ENCODE measurements at regions not wholly inside any gene's neighbourhood (a gene's known extent, or its start where the extent isn't known, plus 50 kb on each side); places are given as distances from the start of the nearest gene placed in this dataset.

DNA sequence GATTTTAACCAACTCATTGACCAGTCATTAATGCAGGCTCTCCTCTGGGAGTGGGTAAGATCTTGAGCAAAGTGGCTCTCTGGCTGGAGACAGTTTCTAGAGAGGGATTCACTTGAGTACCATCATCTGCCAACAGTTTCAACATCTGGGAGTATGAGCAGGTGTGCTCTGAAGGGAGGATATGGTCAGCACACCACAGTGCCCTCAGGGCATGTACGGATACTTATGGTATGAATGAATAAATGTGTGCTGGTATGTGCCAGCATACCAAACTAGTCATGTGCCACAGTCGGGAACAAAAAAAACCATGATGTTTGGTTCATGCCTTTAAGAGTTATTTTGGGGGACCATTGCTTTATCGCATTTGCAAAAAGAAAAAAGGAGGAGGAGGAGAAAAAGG, 1197.5 kb upstream of the TENM4 start:
- no peaks in the 10 kb centered on the region for H3K79me1 ChIP-seq (ENCODE audit: low read length)
- H3K4ac ChIP-seq (ENCODE audit: low read depth, low read length), result no peak overlapping the region
- no peak overlapping the region for H2BK12ac ChIP-seq (ENCODE audit: low read length)
- no peak overlapping the region for H3K9ac ChIP-seq (ENCODE audit: low read length)
- no peak overlapping the region for H3K23ac ChIP-seq (ENCODE audit: low read length)
- H3K27ac ChIP-seq (ENCODE audit: low read depth, low read length), result no peak overlapping the region
- no peak overlapping the region for H2AK5ac ChIP-seq (ENCODE audit: low read length)
- no peak overlapping the region for H2BK5ac ChIP-seq (ENCODE audit: low read depth, low read length, poor library complexity)
- WGBS (ENCODE audit: extremely low coverage, insufficient coverage, insufficient read length), result no CpG with 5 or more reads among the region's 3 CpGs
- H2AFZ ChIP-seq (ENCODE audit: insufficient read depth, low read length, poor library complexity), result no peak overlapping the region
- H3K14ac ChIP-seq (ENCODE audit: low read length), result no peak overlapping the region
- no peaks in the 10 kb centered on the region for H3K27me3 ChIP-seq (ENCODE audit: insufficient read depth, low read length)
- H3K4me3 ChIP-seq (ENCODE audit: low read depth, low read length), result no peak overlapping the region
- no peaks in the 10 kb centered on the region for H3K4me1 ChIP-seq (ENCODE audit: control insufficient read depth in 1 of 2, insufficient read depth in 2 of 2, low read length in 2 of 2)
- no peaks in the 10 kb centered on the region for H3K36me3 ChIP-seq (ENCODE audit: control insufficient read depth in 1 of 2, insufficient read depth in 2 of 2, low read length in 2 of 2)
- H4K8ac ChIP-seq (ENCODE audit: low read depth, low read length), result no peak overlapping the region
- H3K4me2 ChIP-seq (ENCODE audit: low read length), result no peak overlapping the region
- no peak overlapping the region for H4K91ac ChIP-seq (ENCODE audit: low read depth, low read length)
- H3K9me3 ChIP-seq (ENCODE audit: insufficient read depth, low read depth, low read length), result no peaks in the 10 kb centered on the region
- H3K79me2 ChIP-seq (ENCODE audit: control insufficient read depth, insufficient read depth, low read length, poor library complexity), result no peaks in the 10 kb centered on the region
- H3K18ac ChIP-seq (ENCODE audit: low read length), result no peak overlapping the region
- H2BK120ac ChIP-seq (ENCODE audit: insufficient read depth, low read length, poor library complexity), result no peak overlapping the region
- H4K12ac ChIP-seq (ENCODE audit: low read depth, low read length), result no peak overlapping the region
- DNase-seq, result peak; percentile 42 to 64

DNA sequence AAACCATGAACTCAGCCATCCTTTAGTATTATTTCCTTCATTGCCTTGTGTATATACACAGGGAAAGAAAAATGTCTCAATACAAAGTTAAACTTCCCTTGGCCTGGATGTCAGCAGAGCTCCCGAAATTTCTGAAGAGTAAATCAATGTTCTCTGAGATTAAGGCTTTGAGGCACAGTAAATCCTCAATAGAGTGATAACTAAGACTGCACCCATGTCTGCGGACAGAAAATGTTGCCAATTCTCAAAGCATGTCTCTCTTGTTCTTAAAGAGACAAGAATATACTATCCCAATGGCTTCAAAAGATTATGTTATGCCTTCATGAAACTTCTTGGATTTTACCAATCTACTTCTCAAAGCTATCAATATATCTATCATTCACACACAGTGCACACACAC, 1196.7 kb upstream of the TENM4 start:
- no peaks in the 10 kb centered on the region for H3K9me3 ChIP-seq (ENCODE audit: insufficient read depth, low read depth, low read length)
- no peak overlapping the region for H3K4me2 ChIP-seq (ENCODE audit: low read length)
- H4K8ac ChIP-seq (ENCODE audit: low read depth, low read length), result no peak overlapping the region
- H2BK5ac ChIP-seq (ENCODE audit: low read depth, low read length, poor library complexity), result no peak overlapping the region
- no peak overlapping the region for H4K12ac ChIP-seq (ENCODE audit: low read depth, low read length)
- no peaks in the 10 kb centered on the region for H3K27me3 ChIP-seq (ENCODE audit: insufficient read depth, low read length)
- no CpG with 5 or more reads among the region's 2 CpGs for WGBS (ENCODE audit: extremely low coverage, insufficient coverage, insufficient read length)
- no peak overlapping the region for H4K91ac ChIP-seq (ENCODE audit: low read depth, low read length)
- H3K14ac ChIP-seq (ENCODE audit: low read length), result no peak overlapping the region
- H3K27ac ChIP-seq (ENCODE audit: low read depth, low read length), result no peak overlapping the region
- no peak overlapping the region for H3K18ac ChIP-seq (ENCODE audit: low read length)
- no peak overlapping the region for H3K4me3 ChIP-seq (ENCODE audit: low read depth, low read length)
- H3K79me2 ChIP-seq (ENCODE audit: control insufficient read depth, insufficient read depth, low read length, poor library complexity), result no peaks in the 10 kb centered on the region
- H2AK5ac ChIP-seq (ENCODE audit: low read length), result no peak overlapping the region
- DNase-seq, result no peak
- no peaks in the 10 kb centered on the region for H3K36me3 ChIP-seq (ENCODE audit: control insufficient read depth in 1 of 2, insufficient read depth in 2 of 2, low read length in 2 of 2)
- H2AFZ ChIP-seq (ENCODE audit: insufficient read depth, low read length, poor library complexity), result no peak overlapping the region
- H3K9ac ChIP-seq (ENCODE audit: low read length), result no peak overlapping the region
- no peaks in the 10 kb centered on the region for H3K79me1 ChIP-seq (ENCODE audit: low read length)
- H2BK12ac ChIP-seq (ENCODE audit: low read length), result no peak overlapping the region
- H3K4me1 ChIP-seq (ENCODE audit: control insufficient read depth in 1 of 2, insufficient read depth in 2 of 2, low read length in 2 of 2), result no peaks in the 10 kb centered on the region
- no peak overlapping the region for H3K4ac ChIP-seq (ENCODE audit: low read depth, low read length)
- no peak overlapping the region for H3K23ac ChIP-seq (ENCODE audit: low read length)
- H2BK120ac ChIP-seq (ENCODE audit: insufficient read depth, low read length, poor library complexity), result no peak overlapping the region

DNA sequence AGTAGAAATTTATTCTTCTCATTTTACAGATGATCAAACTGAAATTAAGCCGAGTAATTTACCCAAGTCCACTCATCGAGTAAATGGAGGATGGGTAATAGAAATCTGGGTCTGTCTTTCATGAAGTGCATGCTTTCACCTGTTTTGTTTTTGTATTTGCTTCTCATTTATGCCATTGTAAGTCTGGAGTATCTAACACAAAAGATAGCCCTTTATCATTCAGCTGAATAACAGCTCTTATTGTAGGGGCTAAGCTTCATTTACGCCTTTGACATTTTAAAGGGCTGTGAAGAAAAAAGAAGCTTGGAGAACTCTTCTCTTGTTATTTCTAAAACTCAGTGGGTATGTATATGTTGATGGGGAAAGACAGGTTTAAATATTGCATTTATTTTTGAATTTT, 1196.2 kb upstream of the TENM4 start:
- no peaks in the 10 kb centered on the region for H3K79me1 ChIP-seq (ENCODE audit: low read length)
- no peak overlapping the region for H3K4me2 ChIP-seq (ENCODE audit: low read length)
- H3K36me3 ChIP-seq (ENCODE audit: control insufficient read depth in 1 of 2, insufficient read depth in 2 of 2, low read length in 2 of 2), result no peaks in the 10 kb centered on the region
- no peaks in the 10 kb centered on the region for H3K27me3 ChIP-seq (ENCODE audit: insufficient read depth, low read length)
- peaks cover 2 to 3% of the 10 kb centered on the region in 2 experiments for H3K4me1 ChIP-seq (ENCODE audit: control insufficient read depth in 1 of 2, insufficient read depth in 2 of 2, low read length in 2 of 2)
- H3K4me3 ChIP-seq (ENCODE audit: low read depth, low read length), result no peak overlapping the region
- whole genome bisulfite sequencing (ENCODE audit: extremely low coverage, insufficient coverage, insufficient read length), result no CpG with 5 or more reads among the region's 3 CpGs
- H2BK120ac ChIP-seq (ENCODE audit: insufficient read depth, low read length, poor library complexity), result no peak overlapping the region
- H3K18ac ChIP-seq (ENCODE audit: low read length), result no peak overlapping the region
- no peaks in the 10 kb centered on the region for H3K9me3 ChIP-seq (ENCODE audit: insufficient read depth, low read depth, low read length)
- H2BK5ac ChIP-seq (ENCODE audit: low read depth, low read length, poor library complexity), result no peak overlapping the region
- no peak overlapping the region for H4K12ac ChIP-seq (ENCODE audit: low read depth, low read length)
- H3K79me2 ChIP-seq (ENCODE audit: control insufficient read depth, insufficient read depth, low read length, poor library complexity), result no peaks in the 10 kb centered on the region
- no peak overlapping the region for H3K23ac ChIP-seq (ENCODE audit: low read length)
- H4K8ac ChIP-seq (ENCODE audit: low read depth, low read length), result no peak overlapping the region
- no peak for DNase-seq
- no peak overlapping the region for H2AFZ ChIP-seq (ENCODE audit: insufficient read depth, low read length, poor library complexity)
- H2AK5ac ChIP-seq (ENCODE audit: low read length), result no peak overlapping the region
- H3K4ac ChIP-seq (ENCODE audit: low read depth, low read length), result no peak overlapping the region
- no peak overlapping the region for H3K27ac ChIP-seq (ENCODE audit: low read depth, low read length)
- no peak overlapping the region for H3K14ac ChIP-seq (ENCODE audit: low read length)
- no peak overlapping the region for H4K91ac ChIP-seq (ENCODE audit: low read depth, low read length)
- H2BK12ac ChIP-seq (ENCODE audit: low read length), result no peak overlapping the region
- H3K9ac ChIP-seq (ENCODE audit: low read length), result no peak overlapping the region

DNA sequence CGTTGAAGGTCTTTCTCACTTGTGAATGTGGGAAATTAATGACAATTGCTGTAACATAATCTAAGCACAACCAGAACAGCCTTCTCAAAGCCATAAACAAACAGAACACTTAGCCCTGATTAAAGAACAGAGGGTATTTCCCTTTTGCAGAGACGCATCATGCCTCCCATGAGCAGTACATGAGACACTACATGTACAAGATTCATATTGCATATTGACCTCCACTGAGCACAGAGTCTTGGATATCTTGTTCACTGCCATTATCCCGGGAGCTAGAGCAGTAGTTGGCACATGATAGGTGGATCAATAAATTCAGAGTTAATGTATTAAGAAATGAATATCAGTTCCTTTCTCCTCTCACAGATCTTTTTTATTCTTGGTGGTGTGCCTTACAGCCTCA, 1194.3 kb upstream of the TENM4 start:
- WGBS (ENCODE audit: extremely low coverage, insufficient coverage, insufficient read length), result no CpG with 5 or more reads among the region's 3 CpGs
- Histone ChIP-seq H3K4me1 (ENCODE audit: control insufficient read depth in 1 of 2, insufficient read depth in 2 of 2, low read length in 2 of 2) (peaks cover 2 to 3% of the 10 kb centered on the region in 2 experiments), H3K79me1 (ENCODE audit: low read length) (no peaks in the 10 kb centered on the region), H2BK12ac (ENCODE audit: low read length) (no peak overlapping the region), H3K23ac (ENCODE audit: low read length) (no peak overlapping the region), H3K4ac (ENCODE audit: low read depth, low read length) (no peak overlapping the region), H3K18ac (ENCODE audit: low read length) (no peak overlapping the region), H3K9me3 (ENCODE audit: insufficient read depth, low read depth, low read length) (no peaks in the 10 kb centered on the region), H3K27me3 (ENCODE audit: insufficient read depth, low read length) (no peaks in the 10 kb centered on the region), H3K27ac (ENCODE audit: low read depth, low read length) (no peak overlapping the region), H3K79me2 (ENCODE audit: control insufficient read depth, insufficient read depth, low read length, poor library complexity) (no peaks in the 10 kb centered on the region), H2AK5ac (ENCODE audit: low read length) (no peak overlapping the region), H3K4me2 (ENCODE audit: low read length) (no peak overlapping the region), H2BK120ac (ENCODE audit: insufficient read depth, low read length, poor library complexity) (no peak overlapping the region), H3K4me3 (ENCODE audit: low read depth, low read length) (no peak overlapping the region), H4K8ac (ENCODE audit: low read depth, low read length) (no peak overlapping the region), H3K9ac (ENCODE audit: low read length) (no peak overlapping the region), H2AFZ (ENCODE audit: insufficient read depth, low read length, poor library complexity) (no peak overlapping the region), H3K14ac (ENCODE audit: low read length) (no peak overlapping the region), H2BK5ac (ENCODE audit: low read depth, low read length, poor library complexity) (no peak overlapping the region), H4K12ac (ENCODE audit: low read depth, low read length) (no peak overlapping the region), H4K91ac (ENCODE audit: low read depth, low read length) (no peak overlapping the region), H3K36me3 (ENCODE audit: control insufficient read depth in 1 of 2, insufficient read depth in 2 of 2, low read length in 2 of 2) (no peaks in the 10 kb centered on the region)
- no peak for DNase-seq

Measured in trophoblast cell (in vitro differentiated cells and primary cell).